Endothelial cell of umbilical vein (primary cell): ENCODE measurements at regions not wholly inside any gene's neighbourhood (a gene's known extent, or its start where the extent isn't known, plus 50 kb on each side); places are given as distances from the start of the nearest gene placed in this dataset.

Experiments used
- BruUV-seq: library from RNA; stranded (reverse); fragments of 400-500 nt; replicated peaks from 2 replicates; lab custom pipeline; 2021; lab: Mats Ljungman, UMichigan
- CTCF ChIA-PET: fragments of 300-600, 350-600 bp; sonication (Branson Sonifier 250); formaldehyde crosslinking; loops from one replicate; lab custom pipeline; 2021; ENCODE audit warnings: antibody characterized with exemption, inconsistent platforms; lab: Charles Lee
- POLR2A ChIA-PET: fragments of 300-600, 350-600 bp; sonication (Branson Sonifier 250); formaldehyde crosslinking; loops from one replicate; lab custom pipeline; 2021; ENCODE audit warnings: antibody characterized with exemption, inconsistent platforms; lab: Charles Lee
- DNase-seq: peaks from one replicate; pipeline ENCODE4 v3.0.0-alpha.2; 2011; ENCODE audit warnings: low read depth, low spot score
- FAIRE-seq: peaks from 2 replicates; lab custom pipeline; 2011; peaks lifted over from hg19 to GRCh38; lab: Jason Lieb, UNC
- H2AFZ ChIP-seq: 2 replicates; pipeline ENCODE4 v1.6.0; 2012; ENCODE audit warnings: low read depth, low read length, control low read depth, inconsistent platforms
- H3K27ac ChIP-seq: 2 replicates; pipeline ENCODE4 v1.5.1; 2011; ENCODE audit warnings: low read depth, mild to moderate bottlenecking, control low read depth, low read length, moderate library complexity; ENCODE audit not compliant: insufficient read depth
- H3K27me3 ChIP-seq, 2 experiments: 2 replicates each; pipeline versions ENCODE4 v1.6.0 to v1.6.1; 2011; ENCODE audit warnings: low read length in 2 of 2, mixed read lengths in 1 of 2; ENCODE audit not compliant: control insufficient read depth in 2 of 2, insufficient read depth in 2 of 2
- H3K36me3 ChIP-seq, 2 experiments: 2 replicates in 1 of 2; 3 replicates in 1 of 2; pipeline ENCODE4 v1.5.1; 2011; ENCODE audit warnings: low read length in 2 of 2, mild to moderate bottlenecking in 1 of 2, moderate library complexity in 1 of 2; ENCODE audit not compliant: control insufficient read depth in 2 of 2, insufficient read depth in 2 of 2; ENCODE audit errors: extremely low read depth in 1 of 2
- H3K4me1 ChIP-seq: 3 replicates; pipeline ENCODE4 v1.5.1; 2011; ENCODE audit warnings: mild to moderate bottlenecking, low read length; ENCODE audit not compliant: control insufficient read depth, insufficient read depth; ENCODE audit errors: extremely low read depth
- H3K4me2 ChIP-seq: 2 replicates; pipeline ENCODE4 v1.6.1; 2011; ENCODE audit warnings: low read length, control low read depth, mixed read lengths; ENCODE audit not compliant: insufficient read depth
- H3K4me3 ChIP-seq, 3 experiments: fragments of 200-600 bp in 1 of 3; sonication (generic), shearing (Covaris generic) in 1 of 3; replicated peaks in 1 of 3; 2 replicates each; pipeline ENCODE4 v1.5.1; 2011 to 2016; ENCODE audit warnings: control low read depth in 3 of 3, low read length in 3 of 3, mild to moderate bottlenecking in 2 of 3, inconsistent platforms in 1 of 3, low read depth in 1 of 3, moderate library complexity in 1 of 3; ENCODE audit not compliant: insufficient read depth in 1 of 3
- H3K79me2 ChIP-seq: 2 replicates; pipeline ENCODE4 v1.6.0; 2012; ENCODE audit warnings: low read length, inconsistent platforms; ENCODE audit not compliant: control insufficient read depth, insufficient read depth
- H3K9ac ChIP-seq: replicated peaks from 2 replicates; pipeline ENCODE3; 2011; ENCODE audit warnings: low read length, control low read depth; ENCODE audit not compliant: insufficient read depth; ENCODE audit errors: extremely low read depth
- H3K9me1 ChIP-seq: replicated peaks from 3 replicates; pipeline ENCODE4 v1.6.0; 2011; ENCODE audit warnings: mild to moderate bottlenecking, low read length; ENCODE audit not compliant: control insufficient read depth, insufficient read depth; ENCODE audit errors: extremely low read depth
- H3K9me3 ChIP-seq: replicated peaks from 2 replicates; pipeline ENCODE4 v1.5.1; 2012; ENCODE audit warnings: low read length, inconsistent platforms; ENCODE audit not compliant: control insufficient read depth, insufficient read depth
- H4K20me1 ChIP-seq: replicated peaks from 2 replicates; pipeline ENCODE3; 2011; ENCODE audit warnings: mild to moderate bottlenecking, low read length; ENCODE audit not compliant: control insufficient read depth, insufficient read depth; ENCODE audit errors: extremely low read depth
- CTCF ChIP-seq, 2 donors: IDR thresholded peaks; 1 replicate in 1 of 2; 2 replicates in 1 of 2; pipeline ENCODE4 v1.5.1; 2011; ENCODE audit warnings: low read length in 2 of 2, mild to moderate bottlenecking in 2 of 2, moderate library complexity in 2 of 2, control low read depth in 1 of 2, inconsistent platforms in 1 of 2, low read depth in 1 of 2; ENCODE audit not compliant: insufficient read depth in 1 of 2; ENCODE audit errors: extremely low read depth in 1 of 2
- EZH2 ChIP-seq: IDR thresholded peaks from 2 replicates; pipeline ENCODE4 v1.6.1; 2012; ENCODE audit warnings: borderline replicate concordance, low read depth, mild to moderate bottlenecking, moderate library complexity, low read length, inconsistent platforms; ENCODE audit not compliant: severe bottlenecking
- FOS ChIP-seq: IDR thresholded peaks from 2 replicates; pipeline ENCODE4 v1.6.1; 2011; ENCODE audit warnings: mild to moderate bottlenecking, low read length, moderate library complexity, borderline replicate concordance; ENCODE audit not compliant: insufficient read depth
- GATA2 ChIP-seq: IDR thresholded peaks from 2 replicates; pipeline ENCODE4 v1.7.0; 2011; ENCODE audit warnings: low read depth, mild to moderate bottlenecking, moderate library complexity, mixed read lengths, low read length; ENCODE audit not compliant: insufficient read length, insufficient read depth
- JUN ChIP-seq: IDR thresholded peaks from 2 replicates; pipeline ENCODE4 v1.6.1; 2011; ENCODE audit warnings: borderline replicate concordance, low read depth; ENCODE audit not compliant: insufficient read length, insufficient read depth
- MYC ChIP-seq: IDR thresholded peaks from one replicate; pipeline ENCODE4 v1.6.1; 2011; ENCODE audit warnings: mild to moderate bottlenecking, low read depth, low read length
- POLR2A ChIP-seq: IDR thresholded peaks from 2 replicates; pipeline ENCODE4 v1.6.1; 2012; ENCODE audit warnings: low read depth, mild to moderate bottlenecking, control low read depth, low read length
- POLR2AphosphoS5 ChIP-seq: IDR thresholded peaks from 2 replicates; pipeline ENCODE4 v1.6.1; 2012; ENCODE audit warnings: low read depth, mild to moderate bottlenecking, control low read depth, low read length, moderate library complexity; ENCODE audit not compliant: insufficient read depth
- dilution Hi-C: fragments of 300-500 bp; cut with MboI; formaldehyde crosslinking; loops from one replicate; pipeline ENCODE4 v1.15.0; 2019; ENCODE audit warnings: low sequenced_read_pairs; ENCODE audit not compliant: extremely low pct_ligation_motif_present
- intact Hi-C: fragments of 100-400 bp; cut with micrococcal nuclease; formaldehyde crosslinking; loops from one replicate; pipeline ENCODE4 v1.10.0; 2022
- TF ChIP-seq, protein P1 (sequence below): IDR thresholded peaks from 2 replicates; pipeline ENCODE4 v1.6.1; 2011; ENCODE audit not compliant: insufficient read depth, insufficient read length

GRCh38 chr14:27006570-27006969 is 408.7 kb upstream of the NOVA1 start:
- no TSS peak for BruUV-seq
- POLR2A ChIA-PET = no interaction called here
- DNase-seq (no peak), FAIRE-seq (no peak)
- H2AFZ ChIP-seq = no peak overlapping the region
- no peaks in the 10 kb centered on the region for H4K20me1 ChIP-seq
- no peaks in the 10 kb centered on the region for H3K79me2 ChIP-seq
- H3K4me2 ChIP-seq = no peak overlapping the region
- dilution Hi-C loops (no loop called here), intact Hi-C loops (no loop called here)
- no peaks in the 10 kb centered on the region for H3K4me1 ChIP-seq
- H3K9ac ChIP-seq = no peak overlapping the region
- H3K9me3 ChIP-seq = no peaks in the 10 kb centered on the region
- no peaks in the 10 kb centered on the region for H3K36me3 ChIP-seq
- TF ChIP-seq JUN = no peak
- TF ChIP-seq CTCF (IDR thresholded peaks at IDR 0.05; ENCODE audit: extremely low read depth in 1 of 2, insufficient read depth in 1 of 2, low read depth in 1 of 2, low read length in 2 of 2) = no peak
- no peak for TF ChIP-seq FOS
- TF ChIP-seq EZH2 = no peak
- TF ChIP-seq MYC = no peak
- no peak for TF ChIP-seq POLR2AphosphoS5
- TF ChIP-seq, protein P1, sequence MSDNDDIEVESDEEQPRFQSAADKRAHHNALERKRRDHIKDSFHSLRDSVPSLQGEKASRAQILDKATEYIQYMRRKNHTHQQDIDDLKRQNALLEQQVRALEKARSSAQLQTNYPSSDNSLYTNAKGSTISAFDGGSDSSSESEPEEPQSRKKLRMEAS = no peak
- TF ChIP-seq GATA2 = no peak
- TF ChIP-seq POLR2A = no peak
- no peaks in the 10 kb centered on the region for H3K9me1 ChIP-seq
- CTCF ChIA-PET = interaction anchor here (1.0 kb wide), 1 partner anchor 16 kb away, joined by 4 read pairs; no protein-coding TSS in a partner anchor
- H3K27ac ChIP-seq = no peak overlapping the region
- H3K4me3 ChIP-seq = no peak overlapping the region
- no peaks in the 10 kb centered on the region for H3K27me3 ChIP-seq
